ENCODE measurements at regions not wholly inside any gene's neighbourhood (a gene's known extent, or its start where the extent isn't known, plus 50 kb on each side); places are given as distances from the start of the nearest gene placed in this dataset.

- TF ChIP-seq HDGF (IDR thresholded peaks at IDR 0.05; ENCODE audit: borderline replicate concordance) (no peak), FOXM1 (IDR thresholded peaks at IDR 0.05; ENCODE audit: borderline replicate concordance) (no peak; the same call in 1 of the 2 replicates)
Observed at GRCh38 chr13:44191504-44192171, 182.0 kb upstream of the SERP2 start.
